Glutamatergic neuron (in vitro differentiated cells): ENCODE measurements at regions not wholly inside any gene's neighbourhood (a gene's known extent, or its start where the extent isn't known, plus 50 kb on each side); places are given as distances from the start of the nearest gene placed in this dataset.
"Not testable (repeated sequence)": the region's sequence is repeated elsewhere in the genome, so short reads cannot be mapped to it uniquely, and the experiment has no call there.

ENCODE experiments used
- DNase-seq: peaks from one replicate; pipeline ENCODE4 v3.0.0; 2022
- H3K27ac Mint-ChIP-seq: one replicate; pipeline ENCODE4 v1.8.0; 2020; ENCODE audit warnings: mild to moderate bottlenecking, mixed read lengths, inconsistent platforms; ENCODE audit not compliant: unreplicated experiment
- H3K27me3 Mint-ChIP-seq: one replicate; pipeline ENCODE4 v1.8.0; 2020; ENCODE audit warnings: mild to moderate bottlenecking, moderate library complexity, mixed read lengths, inconsistent platforms; ENCODE audit not compliant: unreplicated experiment
- H3K36me3 Mint-ChIP-seq: one replicate; pipeline ENCODE4 v1.8.0; 2020; ENCODE audit warnings: mild to moderate bottlenecking, mixed read lengths, inconsistent platforms; ENCODE audit not compliant: unreplicated experiment
- H3K4me1 Mint-ChIP-seq: one replicate; pipeline ENCODE4 v1.8.0; 2020; ENCODE audit warnings: mild to moderate bottlenecking, low read depth, mixed read lengths, inconsistent platforms; ENCODE audit not compliant: unreplicated experiment
- H3K4me3 Mint-ChIP-seq: one replicate; pipeline ENCODE4 v1.8.0; 2020; ENCODE audit warnings: mild to moderate bottlenecking, mixed read lengths, inconsistent platforms; ENCODE audit not compliant: unreplicated experiment
- H3K9me3 Mint-ChIP-seq: one replicate; pipeline ENCODE4 v1.8.0; 2020; ENCODE audit warnings: mild to moderate bottlenecking, moderate library complexity, mixed read lengths, inconsistent platforms; ENCODE audit not compliant: unreplicated experiment
- CTCF ChIP-seq: fragments of 200-600 bp; sonication (generic); IDR thresholded peaks from one replicate; pipeline ENCODE4 v1.5.0; 2021; ENCODE audit not compliant: partially characterized antibody, unreplicated experiment

GRCh38 chr12:131623404-131624368 lies 87.2 kb upstream of the SFSWAP start:
- peak; percentile 16 for TF ChIP-seq CTCF
- H3K4me1 Mint-ChIP-seq = peaks cover 14% of the 10 kb centered on the region
- not testable (repeated sequence) for H3K36me3 Mint-ChIP-seq, H3K4me3 Mint-ChIP-seq, H3K27me3 Mint-ChIP-seq, H3K27ac Mint-ChIP-seq, DNase-seq
- peaks cover 12% of the 10 kb centered on the region for H3K9me3 Mint-ChIP-seq

- H3K4me1 Mint-ChIP-seq, H3K4me3 Mint-ChIP-seq, H3K36me3 Mint-ChIP-seq, DNase-seq, H3K27me3 Mint-ChIP-seq, H3K9me3 Mint-ChIP-seq, H3K27ac Mint-ChIP-seq: not testable (repeated sequence)
These were observed 86.5 kb upstream of the SFSWAP start for GRCh38 chr12:131624369-131624739.

- H3K27ac Mint-ChIP-seq, H3K9me3 Mint-ChIP-seq, H3K4me1 Mint-ChIP-seq, DNase-seq, H3K27me3 Mint-ChIP-seq, H3K36me3 Mint-ChIP-seq, H3K4me3 Mint-ChIP-seq: not testable (repeated sequence)
These were observed 86.0 kb upstream of the SFSWAP start for GRCh38 chr12:131624756-131625501.

- H3K4me3 Mint-ChIP-seq, DNase-seq, H3K27me3 Mint-ChIP-seq, H3K27ac Mint-ChIP-seq, H3K4me1 Mint-ChIP-seq, H3K9me3 Mint-ChIP-seq, H3K36me3 Mint-ChIP-seq: not testable (repeated sequence)
These were observed 84.7 kb upstream of the SFSWAP start for GRCh38 chr12:131625966-131626722.

GRCh38 chr12:131627151-131628022 lies 83.5 kb upstream of the SFSWAP start:
- not testable (repeated sequence) for H3K9me3 Mint-ChIP-seq, H3K27ac Mint-ChIP-seq, DNase-seq, H3K27me3 Mint-ChIP-seq, H3K36me3 Mint-ChIP-seq, H3K4me3 Mint-ChIP-seq
- peaks cover 11% of the 10 kb centered on the region for H3K4me1 Mint-ChIP-seq

- no peaks in the 10 kb centered on the region for H3K36me3 Mint-ChIP-seq
- H3K4me1 Mint-ChIP-seq = peaks cover 13% of the 10 kb centered on the region
- no peak for TF ChIP-seq CTCF
- H3K4me3 Mint-ChIP-seq = no peak overlapping the region
- no peak overlapping the region for H3K27ac Mint-ChIP-seq
- no peak for DNase-seq
- H3K9me3 Mint-ChIP-seq = peaks cover 8% of the 10 kb centered on the region
- H3K27me3 Mint-ChIP-seq = peaks cover 9% of the 10 kb centered on the region
These were observed 82.7 kb upstream of the SFSWAP start for GRCh38 chr12:131628023-131628740.
